ENCODE measurements at regions not wholly inside any gene's neighbourhood (a gene's known extent, or its start where the extent isn't known, plus 50 kb on each side); places are given as distances from the start of the nearest gene placed in this dataset.
A peak's percentile ranks its signal among the peaks of the same experiment; 100 is the strongest.
"Not testable (repeated sequence)": the region's sequence is repeated elsewhere in the genome, so short reads cannot be mapped to it uniquely, and the experiment has no call there.

GRCh38 chr5:162956570-162956969, 480.8 kb upstream of the CCNG1 start:
- FAIRE-seq, result no peak
- DNase-seq (ENCODE audit: low spot score), result no peak

GRCh38 chr5:162964144-162964543, 473.3 kb upstream of the CCNG1 start:
- not testable (repeated sequence) for FAIRE-seq; DNase-seq (ENCODE audit: low spot score)

GRCh38 chr5:162990063-162990462, 447.3 kb upstream of the CCNG1 start:
- FAIRE-seq, result no peak

GRCh38 chr5:162990856-162991497, 446.4 kb upstream of the CCNG1 start:
- no peak for FAIRE-seq
- no peak for DNase-seq (ENCODE audit: low spot score)

More at GRCh38 chr5:162990063-162990462, 447.3 kb upstream of the CCNG1 start:
- DNase-seq (ENCODE audit: low spot score), result no peak

- FAIRE-seq, result no peak
- no peak for DNase-seq (ENCODE audit: low spot score)
Measured at GRCh38 chr5:162995568-162995967, 441.8 kb upstream of the CCNG1 start.

GRCh38 chr5:162996053-162996452, 441.3 kb upstream of the CCNG1 start:
- FAIRE-seq, result no peak
- DNase-seq (ENCODE audit: low spot score), result no peak

- FAIRE-seq (no peak), DNase-seq (ENCODE audit: low spot score) (peak; percentile 7)
Measured at GRCh38 chr5:163005949-163006348, 431.4 kb upstream of the CCNG1 start.

GRCh38 chr5:163022582-163023128, 414.7 kb upstream of the CCNG1 start:
- FAIRE-seq (no peak), DNase-seq (ENCODE audit: low spot score) (no peak)

- DNase-seq (ENCODE audit: low spot score) (no peak), FAIRE-seq (no peak)
Measured at GRCh38 chr5:163023846-163024245, 413.5 kb upstream of the CCNG1 start.

GRCh38 chr5:163024936-163025335, 412.5 kb upstream of the CCNG1 start:
- FAIRE-seq (no peak), DNase-seq (ENCODE audit: low spot score) (no peak)

- FAIRE-seq (no peak), DNase-seq (ENCODE audit: low spot score) (no peak)
Measured at GRCh38 chr5:163033656-163034055, 403.7 kb upstream of the CCNG1 start.

- DNase-seq (ENCODE audit: low spot score) (no peak), FAIRE-seq (no peak)
Measured at GRCh38 chr5:163041254-163041653, 396.1 kb upstream of the CCNG1 start.

GRCh38 chr5:163079618-163080017, 357.8 kb upstream of the CCNG1 start:
- DNase-seq (ENCODE audit: low spot score) (no peak), FAIRE-seq (no peak)

GRCh38 chr5:163089230-163089629, 348.2 kb upstream of the CCNG1 start:
- no peak for FAIRE-seq
- DNase-seq (ENCODE audit: low spot score), result no peak

GRCh38 chr5:163089926-163090325, 347.5 kb upstream of the CCNG1 start:
- FAIRE-seq (no peak), DNase-seq (ENCODE audit: low spot score) (no peak)

- DNase-seq (ENCODE audit: low spot score) (no peak), FAIRE-seq (no peak)
Measured at GRCh38 chr5:163094492-163095180, 342.8 kb upstream of the CCNG1 start.

GRCh38 chr5:163104464-163104863, 332.9 kb upstream of the CCNG1 start:
- FAIRE-seq (no peak), DNase-seq (ENCODE audit: low spot score) (no peak)

GRCh38 chr5:163105456-163105855, 331.9 kb upstream of the CCNG1 start:
- FAIRE-seq, result no peak
- peak; percentile 27 for DNase-seq (ENCODE audit: low spot score)

- FAIRE-seq, result no peak
- DNase-seq (ENCODE audit: low spot score), result no peak
Measured at GRCh38 chr5:163106098-163106497, 331.3 kb upstream of the CCNG1 start.

- DNase-seq (ENCODE audit: low spot score), result no peak
- no peak for FAIRE-seq
Measured at GRCh38 chr5:163108351-163108750, 329.0 kb upstream of the CCNG1 start.

- no peak for DNase-seq (ENCODE audit: low spot score)
- no peak for FAIRE-seq
Measured at GRCh38 chr5:163115011-163115410, 322.4 kb upstream of the CCNG1 start.

- not testable (repeated sequence) for DNase-seq (ENCODE audit: low spot score); FAIRE-seq
Measured at GRCh38 chr5:163116618-163117017, 320.8 kb upstream of the CCNG1 start.

GRCh38 chr5:163134061-163134460, 303.3 kb upstream of the CCNG1 start:
- FAIRE-seq (no peak), DNase-seq (ENCODE audit: low spot score) (no peak)
